HEK293T (cell line): ENCODE measurements at regions not wholly inside any gene's neighbourhood (a gene's known extent, or its start where the extent isn't known, plus 50 kb on each side); places are given as distances from the start of the nearest gene placed in this dataset.

Experiments used
- CTCF ChIA-PET: fragments of 350-600 bp; formaldehyde crosslinking; extraction: SDS; loops from one replicate; lab custom pipeline; 2021; ENCODE audit warnings: antibody characterized with exemption, inconsistent platforms; lab: Yijun Ruan, JAX
- POLR2A ChIA-PET: fragments of 350-600 bp; formaldehyde crosslinking; extraction: SDS; loops from one replicate; lab custom pipeline; 2020; ENCODE audit warnings: antibody characterized with exemption, inconsistent platforms; lab: Yijun Ruan, JAX
- DNase-seq: peaks from one replicate; pipeline ENCODE4 v3.0.0; 2012; ENCODE audit warnings: mixed read lengths; ENCODE audit errors: extremely low spot score
- ARNT ChIP-seq: fragments of 450-650 bp; IDR thresholded peaks from 2 replicates; pipeline ENCODE4 v1.6.1; 2017; ENCODE audit warnings: mild to moderate bottlenecking
- BHLHE40 ChIP-seq: fragments of 450-650 bp; IDR thresholded peaks from 2 replicates; pipeline ENCODE4 v1.6.1; 2016; ENCODE audit warnings: mild to moderate bottlenecking, moderate library complexity, borderline replicate concordance
- CTBP1 ChIP-seq: fragments of 450-650 bp; IDR thresholded peaks from 2 replicates; pipeline ENCODE4 v1.6.1; 2016; ENCODE audit warnings: borderline replicate concordance
- ELF4 ChIP-seq: fragments of 450-650 bp; IDR thresholded peaks from 2 replicates; pipeline ENCODE4 v1.6.1; 2017; ENCODE audit warnings: antibody characterized with exemption
- FOXA1 ChIP-seq: fragments of 450-650 bp; IDR thresholded peaks from 2 replicates; pipeline ENCODE4 v1.6.1; 2016; ENCODE audit warnings: mild to moderate bottlenecking
- FOXK2 ChIP-seq: fragments of 450-650 bp; IDR thresholded peaks from 2 replicates; pipeline ENCODE4 v1.6.1; 2016; ENCODE audit warnings: mild to moderate bottlenecking
- FOXM1 ChIP-seq: fragments of 450-650 bp; IDR thresholded peaks from 2 replicates; pipeline ENCODE4 v1.6.1; 2017; ENCODE audit warnings: mild to moderate bottlenecking, borderline replicate concordance
- HDGF ChIP-seq: fragments of 450-650 bp; IDR thresholded peaks from 2 replicates; pipeline ENCODE4 v1.6.1; 2017; ENCODE audit warnings: antibody characterized with exemption, borderline replicate concordance
- L3MBTL2 ChIP-seq: fragments of 450-650 bp; conservative IDR thresholded peaks from 2 replicates; pipeline ENCODE4 v1.6.1; 2016; ENCODE audit warnings: mild to moderate bottlenecking
- LEF1 ChIP-seq: fragments of 450-650 bp; IDR thresholded peaks from 2 replicates; pipeline ENCODE4 v1.6.1; 2017; ENCODE audit warnings: mild to moderate bottlenecking, borderline replicate concordance
- NFRKB ChIP-seq: fragments of 450-650 bp; IDR thresholded peaks from 2 replicates; pipeline ENCODE4 v1.6.1; 2016; ENCODE audit warnings: mild to moderate bottlenecking, moderate library complexity
- PKNOX1 ChIP-seq: fragments of 450-650 bp; IDR thresholded peaks from 2 replicates; pipeline ENCODE4 v1.6.1; 2016
- SP1 ChIP-seq: fragments of 450-650 bp; IDR thresholded peaks from 2 replicates; pipeline ENCODE4 v1.6.1; 2017
- SUZ12 ChIP-seq: fragments of 450-650 bp; IDR thresholded peaks from 2 replicates; pipeline ENCODE4 v1.6.1; 2016; ENCODE audit warnings: mild to moderate bottlenecking
- TARDBP ChIP-seq: fragments of 450-650 bp; IDR thresholded peaks from 2 replicates; pipeline ENCODE4 v1.6.1; 2016
- ZNF384 ChIP-seq: fragments of 450-650 bp; IDR thresholded peaks from 2 replicates; pipeline ENCODE4 v1.6.1; 2016

- ChIA-PET CTCF (no interaction called here), POLR2A (no interaction called here)
- no peak for TF ChIP-seq SP1
- TF ChIP-seq SUZ12: no peak
- no peak for TF ChIP-seq ZNF384
- no peak for TF ChIP-seq BHLHE40
- no peak for TF ChIP-seq FOXK2
- no peak for TF ChIP-seq FOXM1
- TF ChIP-seq L3MBTL2: no peak
- TF ChIP-seq LEF1: no peak
- TF ChIP-seq NFRKB: no peak
- DNase-seq: no peak
Measured at GRCh38 chr18:10057401-10057893, 143.6 kb downstream of the VAPA start.

GRCh38 chr18:10057894-10058791 is 144.3 kb downstream of the VAPA start:
- no peak for DNase-seq
- CTCF ChIA-PET: no interaction called here
- TF ChIP-seq ARNT (no peak), TARDBP (no peak), BHLHE40 (no peak), PKNOX1 (no peak), LEF1 (no peak), ELF4 (no peak), FOXA1 (no peak), HDGF (no peak)
- POLR2A ChIA-PET: no interaction called here

- TF ChIP-seq BHLHE40 (no peak), ARNT (no peak), CTBP1 (no peak), FOXM1 (no peak), FOXK2 (no peak), FOXA1 (no peak), L3MBTL2 (no peak), ZNF384 (no peak), TARDBP (no peak)
- ChIA-PET CTCF (no interaction called here), POLR2A (no interaction called here)
- DNase-seq: no peak
Measured at GRCh38 chr18:10059610-10060468, 146.0 kb downstream of the VAPA start.

- ChIA-PET CTCF (no interaction called here), POLR2A (no interaction called here)
- DNase-seq: no peak
- TF ChIP-seq FOXK2: no peak
- TF ChIP-seq L3MBTL2: no peak
- TF ChIP-seq BHLHE40: no peak
- TF ChIP-seq ARNT: no peak
- no peak for TF ChIP-seq FOXA1
- TF ChIP-seq SP1: no peak
- TF ChIP-seq ZNF384: no peak
- no peak for TF ChIP-seq SUZ12
- no peak for TF ChIP-seq ELF4
- TF ChIP-seq LEF1: no peak
- no peak for TF ChIP-seq CTBP1
- TF ChIP-seq PKNOX1: no peak
- no peak for TF ChIP-seq NFRKB
- TF ChIP-seq FOXM1: no peak
- no peak for TF ChIP-seq TARDBP
- no peak for TF ChIP-seq HDGF
Measured at GRCh38 chr18:10060469-10060782, 146.6 kb downstream of the VAPA start.

- ChIA-PET POLR2A (no interaction called here), CTCF (no interaction called here)
- no peak for TF ChIP-seq SP1
- TF ChIP-seq LEF1: no peak
- TF ChIP-seq FOXM1: no peak
- no peak for TF ChIP-seq FOXK2
- no peak for TF ChIP-seq PKNOX1
- no peak for TF ChIP-seq CTBP1
- no peak for TF ChIP-seq ELF4
- no peak for TF ChIP-seq NFRKB
- TF ChIP-seq HDGF: no peak
- TF ChIP-seq ARNT: no peak
- no peak for TF ChIP-seq FOXA1
- no peak for TF ChIP-seq BHLHE40
- TF ChIP-seq ZNF384: no peak
- TF ChIP-seq TARDBP: no peak
- TF ChIP-seq L3MBTL2: no peak
- no peak for TF ChIP-seq SUZ12
- no peak for DNase-seq
Measured at GRCh38 chr18:10060841-10061240, 147.0 kb downstream of the VAPA start.

GRCh38 chr18:10061566-10062140 is 147.8 kb downstream of the VAPA start:
- ChIA-PET CTCF (no interaction called here), POLR2A (no interaction called here)
- DNase-seq: no peak
- TF ChIP-seq ELF4: no peak
- no peak for TF ChIP-seq PKNOX1
- no peak for TF ChIP-seq LEF1
- no peak for TF ChIP-seq CTBP1
- TF ChIP-seq FOXA1: no peak
- no peak for TF ChIP-seq TARDBP
- no peak for TF ChIP-seq ZNF384
- no peak for TF ChIP-seq NFRKB
- TF ChIP-seq FOXK2: no peak
- TF ChIP-seq HDGF: no peak
- no peak for TF ChIP-seq ARNT
- TF ChIP-seq L3MBTL2: no peak
